Astrocyte (in vitro differentiated cells and primary cell): ENCODE measurements at regions not wholly inside any gene's neighbourhood (a gene's known extent, or its start where the extent isn't known, plus 50 kb on each side); places are given as distances from the start of the nearest gene placed in this dataset.

Source experiments
- EZH2 ChIP-seq: IDR thresholded peaks from 2 replicates; pipeline ENCODE4 v1.6.1; 2012; ENCODE audit warnings: mild to moderate bottlenecking, low read length, inconsistent platforms; ENCODE audit not compliant: insufficient read depth
- TF ChIP-seq, protein P1 (sequence below): IDR thresholded peaks from 2 replicates; pipeline ENCODE4 v1.5.1; 2011; ENCODE audit warnings: low read depth, mild to moderate bottlenecking, inconsistent platforms, low read length, moderate library complexity; ENCODE audit not compliant: insufficient read depth

DNA sequence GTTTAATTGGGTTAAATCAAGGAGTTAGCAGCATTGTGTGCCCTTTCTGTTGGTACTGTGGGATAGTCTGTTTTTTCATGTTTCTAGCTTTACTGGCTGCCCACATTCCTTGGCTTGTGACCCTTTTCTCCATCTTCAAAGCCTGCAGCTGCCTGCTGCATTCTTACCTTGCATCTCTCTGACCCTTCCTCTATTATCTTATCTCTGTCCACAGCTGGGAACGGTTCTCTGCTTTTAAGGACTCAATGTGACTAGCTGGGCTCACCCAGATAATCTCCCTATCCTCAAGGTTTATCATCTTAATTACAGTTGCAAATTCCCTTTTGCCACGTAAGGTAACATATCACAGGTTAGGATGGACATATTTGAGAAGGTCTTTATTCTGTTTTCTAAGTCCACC, 199.7 kb downstream of the KCNS3 start:
- TF ChIP-seq, protein P1, sequence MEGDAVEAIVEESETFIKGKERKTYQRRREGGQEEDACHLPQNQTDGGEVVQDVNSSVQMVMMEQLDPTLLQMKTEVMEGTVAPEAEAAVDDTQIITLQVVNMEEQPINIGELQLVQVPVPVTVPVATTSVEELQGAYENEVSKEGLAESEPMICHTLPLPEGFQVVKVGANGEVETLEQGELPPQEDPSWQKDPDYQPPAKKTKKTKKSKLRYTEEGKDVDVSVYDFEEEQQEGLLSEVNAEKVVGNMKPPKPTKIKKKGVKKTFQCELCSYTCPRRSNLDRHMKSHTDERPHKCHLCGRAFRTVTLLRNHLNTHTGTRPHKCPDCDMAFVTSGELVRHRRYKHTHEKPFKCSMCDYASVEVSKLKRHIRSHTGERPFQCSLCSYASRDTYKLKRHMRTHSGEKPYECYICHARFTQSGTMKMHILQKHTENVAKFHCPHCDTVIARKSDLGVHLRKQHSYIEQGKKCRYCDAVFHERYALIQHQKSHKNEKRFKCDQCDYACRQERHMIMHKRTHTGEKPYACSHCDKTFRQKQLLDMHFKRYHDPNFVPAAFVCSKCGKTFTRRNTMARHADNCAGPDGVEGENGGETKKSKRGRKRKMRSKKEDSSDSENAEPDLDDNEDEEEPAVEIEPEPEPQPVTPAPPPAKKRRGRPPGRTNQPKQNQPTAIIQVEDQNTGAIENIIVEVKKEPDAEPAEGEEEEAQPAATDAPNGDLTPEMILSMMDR, result no peak
- TF ChIP-seq EZH2, result no peak
